ENCODE measurements at regions not wholly inside any gene's neighbourhood (a gene's known extent, or its start where the extent isn't known, plus 50 kb on each side); places are given as distances from the start of the nearest gene placed in this dataset.
A peak's percentile ranks its signal among the peaks of the same experiment; 100 is the strongest.

GRCh38 chr18:28792404-28793086 is 615.6 kb upstream of the CDH2 start:
- no peak for DNase-seq (ENCODE audit: low read depth in 2 of 2)

DNA sequence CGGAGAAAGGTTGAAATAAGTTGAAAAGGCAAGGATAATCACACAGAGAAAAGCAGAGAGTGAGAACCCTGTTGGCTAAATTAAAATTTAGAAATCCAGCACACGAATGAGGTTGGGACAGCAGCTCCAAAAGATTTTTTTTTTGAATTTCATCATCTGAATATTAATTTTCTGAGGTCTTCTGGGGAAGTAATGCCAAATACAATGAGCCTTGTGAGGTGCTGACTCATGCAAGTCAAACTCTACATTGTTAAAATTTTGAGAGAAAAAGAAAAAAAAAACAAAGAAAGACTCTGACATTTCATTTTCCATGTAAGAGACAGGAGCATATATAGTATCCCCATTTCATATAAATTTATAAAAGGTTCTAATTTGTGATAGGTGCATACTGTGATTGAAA is 614.2 kb upstream of the CDH2 start:
- DNase-seq (ENCODE audit: low read depth in 2 of 2), result no peak

DNA sequence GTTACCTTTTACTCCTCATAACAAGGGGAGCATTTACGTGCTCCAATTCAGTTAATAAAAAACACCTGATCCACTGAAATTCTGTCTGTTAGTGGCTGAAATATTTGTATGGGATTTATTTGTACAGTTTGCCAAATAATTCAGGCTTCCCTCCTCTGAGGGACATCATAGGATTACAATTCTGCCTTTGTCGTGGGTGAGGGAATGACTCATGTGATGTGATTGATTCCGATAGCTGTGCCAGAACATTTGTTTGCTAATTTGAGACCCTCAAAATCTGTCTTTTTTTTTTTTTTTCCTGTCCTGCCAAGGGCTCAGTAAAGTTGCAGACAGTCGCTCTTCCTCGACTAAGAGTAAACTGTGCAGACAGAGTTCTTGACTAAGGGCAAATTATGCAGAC is 612.6 kb upstream of the CDH2 start:
- DNase-seq (ENCODE audit: low read depth in 2 of 2), result no peak

- DNase-seq (ENCODE audit: low read depth in 2 of 2), result no peak
These were observed 610.0 kb upstream of the CDH2 start for GRCh38 chr18:28786926-28787325.

GRCh38 chr18:28781616-28782362 is 604.9 kb upstream of the CDH2 start:
- no peak for DNase-seq (ENCODE audit: low read depth in 2 of 2)

GRCh38 chr18:28778706-28779105 is 601.8 kb upstream of the CDH2 start:
- no peak for DNase-seq (ENCODE audit: low read depth in 2 of 2)

DNA sequence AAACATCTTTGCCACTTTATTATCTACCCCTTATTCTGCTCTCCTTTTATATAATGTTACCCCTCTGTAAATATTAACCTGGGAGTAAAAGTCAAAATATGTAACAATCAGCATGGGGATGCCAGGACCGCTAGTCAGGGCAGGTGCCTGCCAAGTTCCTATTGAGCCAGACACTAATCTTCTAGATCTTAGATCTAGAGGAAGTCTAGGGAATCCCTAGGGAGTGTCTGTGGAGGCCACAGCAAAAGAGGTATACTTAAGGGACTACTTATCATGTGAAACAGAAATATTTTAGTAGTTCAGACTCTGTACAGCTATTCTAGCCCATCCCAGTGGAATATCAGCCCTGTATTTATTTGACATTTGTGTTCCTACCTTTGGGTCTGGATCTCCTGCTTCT is 600.8 kb upstream of the CDH2 start:
- no peak for DNase-seq (ENCODE audit: low read depth in 2 of 2)

DNA sequence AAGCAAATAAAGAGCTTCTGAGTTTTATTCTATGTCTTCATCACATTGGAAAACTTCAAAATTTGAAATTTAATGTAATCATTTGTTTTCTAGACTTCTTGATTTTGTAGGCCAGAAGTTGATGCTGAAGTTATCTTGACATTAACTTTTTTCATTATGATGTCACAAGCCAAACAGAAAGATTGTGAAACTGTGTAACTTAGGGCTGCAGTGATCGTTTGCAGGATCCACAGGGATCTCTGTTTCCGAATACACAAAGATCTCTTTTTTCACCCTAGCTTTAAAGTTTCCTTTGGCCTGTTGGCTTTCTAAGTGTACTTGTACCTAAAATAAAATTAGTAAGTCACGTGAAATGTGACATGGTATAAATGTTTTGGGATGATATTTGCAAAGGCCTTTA is 594.9 kb upstream of the CDH2 start:
- DNase-seq (ENCODE audit: low read depth in 2 of 2), result no peak

DNA sequence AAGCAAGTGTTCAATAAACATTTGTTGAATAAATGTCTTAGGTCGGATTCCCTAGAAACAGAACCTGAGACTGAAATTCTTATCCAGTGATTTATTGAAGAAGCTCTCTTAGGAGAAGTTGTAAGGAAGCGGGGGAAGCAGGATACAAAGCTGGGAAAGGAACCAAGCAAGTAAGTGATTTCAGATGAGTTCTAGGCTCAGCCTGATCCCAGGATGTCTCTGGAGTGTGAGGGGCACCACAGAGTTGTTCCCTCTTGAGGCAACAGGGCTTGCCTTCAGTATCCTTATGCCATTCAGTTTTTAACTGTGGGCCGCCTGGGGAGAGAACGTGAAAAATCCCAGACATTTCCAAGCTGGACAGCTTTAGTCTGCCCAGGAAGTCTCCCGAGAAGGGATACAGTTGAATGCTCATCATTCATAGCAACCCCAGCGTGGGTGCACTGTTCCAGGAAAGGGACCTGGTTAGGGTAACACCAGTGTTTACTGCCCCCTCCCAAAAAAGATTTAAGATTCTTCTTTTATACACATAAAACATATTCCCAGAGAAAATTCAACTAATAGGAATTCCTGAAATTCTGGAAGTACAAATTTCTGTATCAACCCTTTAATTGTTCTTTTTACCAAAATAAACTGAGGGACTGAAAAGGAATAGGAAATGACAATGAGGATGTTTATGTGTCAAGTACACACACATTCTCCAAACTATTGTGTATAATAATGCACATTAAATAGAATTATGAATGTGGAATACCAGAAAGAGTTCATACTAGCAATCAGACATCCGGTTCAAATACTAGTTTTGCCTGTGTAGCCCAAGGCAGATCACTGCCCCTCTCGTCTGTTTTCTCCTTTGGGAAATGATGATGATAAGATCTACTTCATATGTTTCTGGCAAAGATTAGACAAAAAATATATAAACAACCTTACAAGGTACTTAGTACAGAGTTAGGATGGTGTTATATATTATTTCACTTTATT is 592.1 kb upstream of the CDH2 start:
- peak; percentile 43 to 46 for DNase-seq (ENCODE audit: low read depth in 2 of 2)

DNA sequence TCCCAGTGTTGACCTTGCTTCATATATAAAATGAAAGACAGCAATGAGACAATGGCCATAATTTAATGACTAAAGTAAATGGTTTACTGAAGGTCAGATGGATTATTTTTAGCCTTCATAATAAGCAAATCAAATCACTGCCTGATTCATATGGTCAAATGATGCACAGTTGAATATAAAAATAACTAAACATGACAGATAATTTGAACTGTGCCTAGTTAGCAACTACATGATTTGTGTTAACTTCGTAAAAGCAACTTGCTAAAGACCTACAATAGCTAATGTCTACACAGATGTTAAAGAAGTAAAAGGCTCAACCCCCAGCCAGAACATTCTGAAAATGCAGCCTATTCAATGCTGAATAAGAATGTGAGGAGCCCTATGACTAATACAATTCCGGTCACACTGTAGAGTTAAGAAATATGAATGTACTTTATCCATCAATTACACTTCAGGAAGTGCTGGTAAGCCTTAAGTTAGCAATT is 590.8 kb upstream of the CDH2 start:
- DNase-seq (ENCODE audit: low read depth in 2 of 2), result peak; percentile 70 to 73

DNA sequence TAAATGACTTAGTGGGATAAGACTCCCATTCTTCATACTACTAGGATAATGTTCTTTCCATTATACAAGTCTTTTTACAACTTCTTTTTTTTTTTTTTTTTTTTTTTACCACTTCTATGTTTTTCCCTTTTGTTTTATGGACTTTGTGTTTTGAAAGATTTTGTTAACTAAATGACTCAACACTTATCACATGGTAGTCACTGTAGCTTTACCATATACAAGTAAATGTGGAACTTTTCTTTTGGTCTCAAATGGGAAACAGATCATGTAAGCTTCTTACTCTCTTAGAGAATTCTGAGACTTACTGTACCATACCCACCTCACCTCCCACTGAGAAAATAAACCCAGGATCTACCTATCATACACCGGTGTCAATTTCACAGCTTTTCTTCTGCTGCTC is 590.3 kb upstream of the CDH2 start:
- no peak for DNase-seq (ENCODE audit: low read depth in 2 of 2)

GRCh38 chr18:28766721-28767120 is 589.8 kb upstream of the CDH2 start:
- DNase-seq (ENCODE audit: low read depth in 2 of 2), result no peak

DNA sequence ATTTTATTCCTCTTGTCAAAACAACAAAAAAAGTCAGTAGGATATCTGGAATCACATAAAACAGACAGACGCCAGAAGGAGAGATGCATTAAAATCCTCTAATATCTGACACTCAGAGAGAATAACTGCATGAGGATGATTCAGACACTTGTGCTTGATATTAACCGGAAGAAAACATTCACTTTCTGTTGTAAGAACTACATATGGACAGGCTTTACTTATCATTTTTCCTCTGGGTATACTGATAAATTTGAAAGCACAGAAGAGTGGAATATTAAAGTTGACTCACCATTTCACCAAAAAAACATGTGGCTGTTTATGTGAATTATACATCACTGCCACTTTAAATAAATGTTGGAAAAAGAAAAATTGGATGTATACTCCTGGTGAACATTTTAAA is 589.1 kb upstream of the CDH2 start:
- no peak for DNase-seq (ENCODE audit: low read depth in 2 of 2)

- no peak for DNase-seq (ENCODE audit: low read depth in 2 of 2)
These were observed 583.4 kb upstream of the CDH2 start for GRCh38 chr18:28760299-28760698.

DNA sequence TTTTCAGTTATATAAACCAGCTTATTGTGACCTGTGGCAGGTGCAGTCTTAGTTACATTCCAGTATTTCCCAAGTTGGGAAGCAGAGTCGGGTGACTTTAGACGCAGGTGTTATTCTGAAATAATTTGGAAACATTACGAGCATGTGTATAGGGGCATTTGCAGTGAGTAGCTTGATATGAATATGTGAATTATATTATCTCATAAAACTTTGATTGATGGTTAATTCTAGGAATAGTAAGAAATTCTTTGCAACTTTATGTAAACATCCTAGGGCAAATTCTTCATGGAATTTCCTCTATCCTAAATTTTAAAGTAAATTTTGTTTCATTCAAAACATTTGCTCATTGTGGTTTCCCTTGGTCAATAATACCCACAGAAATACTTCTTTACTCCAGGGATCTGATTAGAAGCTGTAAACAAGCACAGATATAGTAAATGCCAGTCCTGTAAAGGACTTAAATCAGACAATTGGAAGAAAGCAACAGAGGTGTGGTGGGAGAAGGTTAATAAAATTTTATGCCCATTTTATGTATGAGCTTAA is 580.6 kb upstream of the CDH2 start:
- DNase-seq (ENCODE audit: low read depth in 2 of 2), result no peak

DNA sequence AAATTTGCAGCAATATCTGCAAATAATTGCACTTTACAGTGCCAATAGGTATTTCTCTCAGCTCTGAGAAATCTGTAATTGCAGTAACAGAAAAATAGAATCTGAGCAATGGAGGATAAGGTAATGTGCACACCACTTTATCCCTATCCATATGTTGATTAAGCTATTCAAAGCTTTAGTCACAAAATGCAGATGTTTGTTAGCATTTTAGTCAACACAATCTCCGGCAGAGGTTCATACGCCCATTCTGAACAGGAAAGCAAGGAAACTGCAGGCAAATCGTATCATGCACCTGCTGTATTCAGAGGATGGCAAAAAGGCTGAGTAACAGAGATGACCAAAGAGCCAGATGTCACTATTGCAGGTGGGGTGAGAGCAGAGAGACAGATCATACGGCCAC is 566.2 kb upstream of the CDH2 start:
- no peak for DNase-seq (ENCODE audit: low read depth in 2 of 2)

- DNase-seq (ENCODE audit: low read depth in 2 of 2), result no peak
These were observed 563.6 kb upstream of the CDH2 start for GRCh38 chr18:28740575-28740974.

DNA sequence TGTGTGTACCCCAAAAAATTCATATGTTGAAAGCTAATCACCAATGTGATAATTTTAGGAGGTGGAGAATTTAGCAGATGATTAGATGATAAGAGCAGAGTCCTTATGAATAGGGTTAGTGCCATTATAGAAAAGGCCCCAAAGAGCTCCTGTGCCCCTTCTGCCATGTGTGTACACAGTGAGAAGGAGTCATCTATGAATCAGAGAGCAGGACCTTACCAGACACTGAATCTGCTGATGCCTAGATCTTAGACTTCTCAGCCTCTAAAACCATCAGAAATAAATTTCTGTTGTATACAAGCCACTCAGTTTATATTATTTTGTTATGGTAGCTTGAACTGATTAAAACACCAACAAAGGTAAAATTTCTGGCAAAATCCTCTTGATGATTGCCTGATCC is 560.0 kb upstream of the CDH2 start:
- no peak for DNase-seq (ENCODE audit: low read depth in 2 of 2)

- no peak for DNase-seq (ENCODE audit: low read depth in 2 of 2)
These were observed 559.3 kb upstream of the CDH2 start for GRCh38 chr18:28736223-28736622.

DNA sequence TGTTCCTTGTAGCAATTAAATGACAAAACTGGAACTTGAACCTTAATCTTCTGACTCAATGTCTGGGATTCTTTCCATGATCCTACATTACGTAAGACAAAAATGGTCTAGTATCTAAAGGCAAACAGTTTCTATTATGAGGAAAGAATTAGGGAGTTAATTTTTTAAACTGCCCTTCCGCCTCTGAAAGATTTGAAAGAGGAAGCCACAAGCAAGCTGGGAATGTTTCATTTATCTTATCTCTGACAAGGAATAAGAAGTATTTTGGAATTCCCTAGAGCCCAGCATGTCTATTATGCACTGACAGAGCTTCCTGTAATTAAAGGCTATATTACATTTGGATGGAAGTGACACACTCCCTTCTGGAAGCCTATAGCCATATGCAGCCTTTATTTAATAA is 558.8 kb upstream of the CDH2 start:
- peak; percentile 84 to 85 for DNase-seq (ENCODE audit: low read depth in 2 of 2)

DNA sequence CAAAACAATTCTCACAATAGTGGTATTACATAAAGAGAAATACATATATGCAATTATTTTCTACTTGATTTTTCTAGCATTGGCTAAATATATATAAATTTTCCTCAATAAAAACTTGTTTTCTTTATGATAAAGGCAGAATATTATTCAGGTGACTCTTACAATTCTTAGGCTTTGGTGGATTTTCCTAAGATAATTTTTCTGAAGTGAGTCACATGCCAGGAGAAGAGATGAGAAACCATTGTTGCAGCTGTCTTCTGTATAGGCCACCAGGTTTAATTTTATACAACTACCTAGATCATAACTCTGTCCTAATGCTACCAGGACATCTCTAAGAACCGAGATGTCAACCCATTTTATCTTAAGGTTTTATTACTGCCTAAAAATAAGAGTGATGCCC is 552.4 kb upstream of the CDH2 start:
- DNase-seq (ENCODE audit: low read depth in 2 of 2), result peak in 1 of 2 experiments; percentile 14

- DNase-seq (ENCODE audit: low read depth in 2 of 2), result peak; percentile 6 to 9
These were observed 552.0 kb upstream of the CDH2 start for GRCh38 chr18:28728891-28729290.

Data from fibroblast of skin of left quadriceps (primary cell).